Gastrocnemius medialis (tissue), 4 donors: ENCODE measurements at regions not wholly inside any gene's neighbourhood (a gene's known extent, or its start where the extent isn't known, plus 50 kb on each side); places are given as distances from the start of the nearest gene placed in this dataset.

Experiments
- ATAC-seq, 2 donors: fragments of 150-250 bp; one replicate each; pipeline ENCODE4 v1.9.1; 2016
- DNase-seq, 2 donors: peaks; one replicate each; pipeline ENCODE4 v3.0.0-alpha.2; 2019
- H3K27ac ChIP-seq, 4 donors: fragments of 200-600 bp; sonication (generic); 1 replicate in 1 of 4; 2 replicates in 3 of 4; pipeline ENCODE4 v1.5.1; 2016 to 2018; ENCODE audit warnings: mild to moderate bottlenecking in 2 of 4, moderate library complexity in 1 of 4
- H3K27me3 ChIP-seq, 3 donors: fragments of 200-600 bp; sonication (generic) in 2 of 3; 1 replicate in 1 of 3; 2 replicates in 2 of 3; pipeline versions ENCODE4 v1.5.1 to v1.6.0; 2016 to 2019; ENCODE audit warnings: mild to moderate bottlenecking in 1 of 3, moderate library complexity in 1 of 3
- H3K36me3 ChIP-seq, 2 donors: fragments of 200-600 bp; sonication (generic) in 1 of 2; one replicate each; pipeline ENCODE4 v1.5.1; 2017 to 2018
- H3K4me1 ChIP-seq, 2 donors: fragments of 200-600 bp; sonication (generic) in 1 of 2; one replicate each; pipeline ENCODE4 v1.5.1; 2016 to 2017; ENCODE audit warnings: mild to moderate bottlenecking in 2 of 2
- H3K4me3 ChIP-seq, 4 donors: fragments of 200-600 bp; sonication (generic) in 3 of 4; 1 replicate in 1 of 4; 2 replicates in 3 of 4; pipeline ENCODE4 v1.5.1; 2016 to 2019; ENCODE audit warnings: mild to moderate bottlenecking in 2 of 4
- H3K9me3 ChIP-seq, 3 donors: fragments of 200-600 bp; sonication (generic) in 2 of 3; 1 replicate in 1 of 3; 2 replicates in 2 of 3; pipeline ENCODE4 v1.5.1; 2016 to 2019
- CTCF ChIP-seq, 5 experiments: fragments of 450-650 bp in 3 of 5; fragments of 200-600 bp in 2 of 5; sonication (generic) in 2 of 5; IDR thresholded peaks in 4 of 5; conservative IDR thresholded peaks in 1 of 5; 1 replicate in 4 of 5; 2 replicates in 1 of 5; pipeline ENCODE4 v1.5.1; 2016 to 2019; ENCODE audit warnings: antibody characterized with exemption in 5 of 5, mild to moderate bottlenecking in 3 of 5, moderate library complexity in 3 of 5
- POLR2A ChIP-seq, 2 donors: fragments of 450-650 bp; IDR thresholded peaks; one replicate each; pipeline ENCODE4 v1.6.1; 2017; ENCODE audit warnings: antibody characterized with exemption in 2 of 2, mild to moderate bottlenecking in 2 of 2, moderate library complexity in 2 of 2
- in situ Hi-C, 4 donors: fragments of 200-750 bp; cut with MboI; loops; one replicate each; pipeline versions ENCODE4 v1.15.0 to v1.8.0; 2017; ENCODE audit warnings: low sequenced_read_pairs in 4 of 4
- intact Hi-C: fragments of 100-400 bp; cut with DNase I; formaldehyde crosslinking; loops from one replicate; pipeline ENCODE4 v1.15.1; 2023; ENCODE audit warnings: low total_unique reads

GRCh38 chr4:138616775-138617174 is 374.6 kb upstream of the SLC7A11 start:
- H3K9me3 ChIP-seq, result no peaks in the 10 kb centered on the region
- no peak overlapping the region for H3K4me3 ChIP-seq
- H3K27me3 ChIP-seq, result no peaks in the 10 kb centered on the region
- H3K27ac ChIP-seq, result no peak overlapping the region
- no peaks in the 10 kb centered on the region for H3K36me3 ChIP-seq
- DNase-seq (no peak), ATAC-seq (no peak)
- in situ Hi-C loops, result no loop called here
- intact Hi-C loops, result no loop called here
- H3K4me1 ChIP-seq, result no peaks in the 10 kb centered on the region
- no peak for TF ChIP-seq CTCF (IDR thresholded peaks at IDR 0.05 in 4 of 5, conservative IDR thresholded peaks at IDR 0.05 in 1 of 5)
- no peak for TF ChIP-seq POLR2A (IDR thresholded peaks at IDR 0.05)

GRCh38 chr4:138614398-138615142 is 372.4 kb upstream of the SLC7A11 start:
- TF ChIP-seq CTCF (IDR thresholded peaks at IDR 0.05 in 4 of 5, conservative IDR thresholded peaks at IDR 0.05 in 1 of 5) (no peak), POLR2A (IDR thresholded peaks at IDR 0.05) (no peak)
- DNase-seq (no peak), ATAC-seq (no peak)
- in situ Hi-C loops, result no loop called here
- Histone ChIP-seq H3K9me3 (no peaks in the 10 kb centered on the region), H3K36me3 (no peaks in the 10 kb centered on the region), H3K27me3 (no peaks in the 10 kb centered on the region), H3K4me1 (peaks cover 0 to 9% of the 10 kb centered on the region in 2 donors), H3K27ac (no peak overlapping the region), H3K4me3 (no peak overlapping the region)
- intact Hi-C loops, result no loop called here

- ATAC-seq (no peak), DNase-seq (no peak)
- Histone ChIP-seq H3K4me1 (peaks cover 0 to 12% of the 10 kb centered on the region in 2 donors), H3K27ac (no peak overlapping the region), H3K27me3 (no peaks in the 10 kb centered on the region), H3K36me3 (no peaks in the 10 kb centered on the region), H3K9me3 (no peaks in the 10 kb centered on the region), H3K4me3 (no peak overlapping the region)
- TF ChIP-seq CTCF (IDR thresholded peaks at IDR 0.05 in 4 of 5, conservative IDR thresholded peaks at IDR 0.05 in 1 of 5) (no peak), POLR2A (IDR thresholded peaks at IDR 0.05) (no peak)
- in situ Hi-C loops (no loop called here), intact Hi-C loops (no loop called here)
These were observed 370.3 kb upstream of the SLC7A11 start for GRCh38 chr4:138612428-138612827.

GRCh38 chr4:138611721-138612120 is 369.6 kb upstream of the SLC7A11 start:
- no peaks in the 10 kb centered on the region for H3K27me3 ChIP-seq
- intact Hi-C loops, result no loop called here
- H3K4me3 ChIP-seq, result no peak overlapping the region
- no peaks in the 10 kb centered on the region for H3K36me3 ChIP-seq
- H3K9me3 ChIP-seq, result no peaks in the 10 kb centered on the region
- no peak overlapping the region for H3K27ac ChIP-seq
- TF ChIP-seq POLR2A (IDR thresholded peaks at IDR 0.05), result no peak
- TF ChIP-seq CTCF (IDR thresholded peaks at IDR 0.05 in 4 of 5, conservative IDR thresholded peaks at IDR 0.05 in 1 of 5), result no peak
- ATAC-seq, result no peak
- peaks cover 0 to 12% of the 10 kb centered on the region in 2 donors for H3K4me1 ChIP-seq
- in situ Hi-C loops, result no loop called here
- DNase-seq, result no peak

- ATAC-seq (no peak), DNase-seq (no peak)
- no peaks in the 10 kb centered on the region for H3K27me3 ChIP-seq
- H3K4me1 ChIP-seq, result peaks cover 0 to 12% of the 10 kb centered on the region in 2 donors
- in situ Hi-C loops (no loop called here), intact Hi-C loops (no loop called here)
- H3K27ac ChIP-seq, result no peak overlapping the region
- TF ChIP-seq POLR2A (IDR thresholded peaks at IDR 0.05) (no peak), CTCF (IDR thresholded peaks at IDR 0.05 in 4 of 5, conservative IDR thresholded peaks at IDR 0.05 in 1 of 5) (no peak)
- no peaks in the 10 kb centered on the region for H3K9me3 ChIP-seq
- no peaks in the 10 kb centered on the region for H3K36me3 ChIP-seq
- no peak overlapping the region for H3K4me3 ChIP-seq
These were observed 368.9 kb upstream of the SLC7A11 start for GRCh38 chr4:138611017-138611416.
